Choroid plexus epithelial cell (primary cell): ENCODE measurements at regions not wholly inside any gene's neighbourhood (a gene's known extent, or its start where the extent isn't known, plus 50 kb on each side); places are given as distances from the start of the nearest gene placed in this dataset.
A peak's percentile ranks its signal among the peaks of the same experiment; 100 is the strongest.

Experiments used
- DNase-seq: peaks from one replicate; pipeline ENCODE4 v3.0.0-alpha.2; 2010; ENCODE audit warnings: low read depth
- H3K4me3 ChIP-seq: 2 replicates; pipeline ENCODE4 v1.5.1; 2011; ENCODE audit warnings: low read depth, mild to moderate bottlenecking, control low read depth, low read length, moderate library complexity
- CTCF ChIP-seq: conservative IDR thresholded peaks from 2 replicates; pipeline ENCODE4 v1.5.1; 2011; ENCODE audit warnings: low read depth, mild to moderate bottlenecking, control low read depth, inconsistent platforms, low read length, moderate library complexity

GRCh38 chr3:74271541-74271940, 342.9 kb downstream of the CNTN3 start:
- no peak overlapping the region for H3K4me3 ChIP-seq
- TF ChIP-seq CTCF = no peak
- no peak for DNase-seq

- DNase-seq = no peak
- no peak for TF ChIP-seq CTCF
- no peak overlapping the region for H3K4me3 ChIP-seq
Measured at GRCh38 chr3:74269689-74270088, 344.8 kb downstream of the CNTN3 start.

- peak; percentile 42 for DNase-seq
- no peak for TF ChIP-seq CTCF
- H3K4me3 ChIP-seq = no peak overlapping the region
Measured at GRCh38 chr3:74268753-74269152, 345.7 kb downstream of the CNTN3 start.

GRCh38 chr3:74267588-74268184, 346.8 kb downstream of the CNTN3 start:
- TF ChIP-seq CTCF = peak; percentile 86
- DNase-seq = peak; percentile 87
- no peak overlapping the region for H3K4me3 ChIP-seq

GRCh38 chr3:74267131-74267530, 347.3 kb downstream of the CNTN3 start:
- DNase-seq = peak; percentile 31
- TF ChIP-seq CTCF = no peak
- H3K4me3 ChIP-seq = no peak overlapping the region

- DNase-seq = no peak
- no peak overlapping the region for H3K4me3 ChIP-seq
- TF ChIP-seq CTCF = no peak
Measured at GRCh38 chr3:74265069-74265468, 349.4 kb downstream of the CNTN3 start.

GRCh38 chr3:74263031-74263430, 351.4 kb downstream of the CNTN3 start:
- DNase-seq = peak; percentile 43
- no peak overlapping the region for H3K4me3 ChIP-seq
- no peak for TF ChIP-seq CTCF
